HCT116 (cell line): ENCODE measurements at regions not wholly inside any gene's neighbourhood (a gene's known extent, or its start where the extent isn't known, plus 50 kb on each side); places are given as distances from the start of the nearest gene placed in this dataset.

Source experiments
- ATAC-seq: fragments of 200-7000 bp; cut with Tn5 transposase; 2 replicates; pipeline ENCODE4 v1.9.1; 2020; ENCODE audit warnings: mild to moderate bottlenecking, moderate library complexity
- BruUV-seq: library from RNA; stranded (reverse); fragments of 400-500 nt; replicated peaks from 2 replicates; lab custom pipeline; 2021; lab: Mats Ljungman, UMichigan
- CTCF ChIA-PET: fragments of 300-600 bp; sonication (Branson Sonifier 250); formaldehyde crosslinking; loops from one replicate; lab custom pipeline; 2021; ENCODE audit warnings: antibody characterized with exemption; lab: Charles Lee
- POLR2A ChIA-PET: fragments of 300-600, 350-600 bp; sonication (Branson Sonifier 250); formaldehyde crosslinking; loops from one replicate; lab custom pipeline; 2021; ENCODE audit warnings: antibody characterized with exemption; lab: Charles Lee
- RAD21 ChIA-PET, 2 experiments: fragments of 300-600 bp; sonication (Branson Sonifier 250); formaldehyde crosslinking; loops; one replicate each; lab custom pipeline; 2023; ENCODE audit warnings: low total read pairs in 2 of 2; ENCODE audit not compliant: uncharacterized antibody in 2 of 2, unreplicated experiment in 2 of 2, low non-redundant PET in 1 of 2; lab: Charles Lee
- DNase-seq: peaks from one replicate; pipeline ENCODE4 v3.0.0-alpha.2; 2010; ENCODE audit warnings: low read depth, low spot score
- H2AFZ ChIP-seq: fragments of 200-600 bp; shearing (Covaris generic), sonication (generic); 2 replicates; pipeline ENCODE4 v1.6.1; 2017; ENCODE audit warnings: low read depth, mixed run types, mixed read lengths, antibody characterized with exemption, low read length; ENCODE audit not compliant: poor library complexity, severe bottlenecking
- H3K27ac ChIP-seq: 2 replicates; pipeline ENCODE4 v1.5.1; 2012; ENCODE audit warnings: low read depth, low read length
- H3K27me3 ChIP-seq: fragments of 200-600 bp; sonication (generic); 2 replicates; pipeline ENCODE4 v1.6.1; 2016; ENCODE audit warnings: mixed run types, low read length, mixed read lengths; ENCODE audit not compliant: insufficient read depth
- H3K36me3 ChIP-seq, 2 experiments: fragments of 200-500 bp in 1 of 2; fragments of 200-600 bp in 1 of 2; sonication (Bioruptor generic) in 1 of 2; sonication (generic) in 1 of 2; 2 replicates each; pipeline versions ENCODE4 v1.5.1 to v1.6.1; 2014 to 2016; ENCODE audit warnings: low read length in 2 of 2, inconsistent platforms in 1 of 2, mixed read lengths in 1 of 2, mixed run types in 1 of 2; ENCODE audit not compliant: insufficient read depth in 2 of 2, control insufficient read depth in 1 of 2
- H3K4me1 ChIP-seq, 2 experiments: fragments of 200-600 bp in 1 of 2; sonication (generic) in 1 of 2; 2 replicates each; pipeline versions ENCODE4 v1.5.1 to v1.6.1; 2012 to 2017; ENCODE audit warnings: low read length in 2 of 2, inconsistent platforms in 1 of 2, mild to moderate bottlenecking in 1 of 2, mixed read lengths in 1 of 2, mixed run types in 1 of 2, moderate library complexity in 1 of 2; ENCODE audit not compliant: insufficient read depth in 2 of 2, control insufficient read depth in 1 of 2
- H3K4me2 ChIP-seq: fragments of 200-600 bp; sonication (generic); 2 replicates; pipeline ENCODE4 v1.6.1; 2017; ENCODE audit warnings: mixed run types, low read length, mixed read lengths
- H3K4me3 ChIP-seq, 2 experiments: fragments of 200-600 bp in 1 of 2; sonication (generic) in 1 of 2; replicated peaks in 1 of 2; 2 replicates each; pipeline ENCODE4 v1.5.1; 2011 to 2016; ENCODE audit warnings: low read length in 2 of 2, control low read depth in 1 of 2, low read depth in 1 of 2, mild to moderate bottlenecking in 1 of 2, mixed read lengths in 1 of 2, mixed run types in 1 of 2
- H3K79me2 ChIP-seq: fragments of 200-600 bp; sonication (generic); 2 replicates; pipeline ENCODE4 v1.6.1; 2017; ENCODE audit warnings: mild to moderate bottlenecking, mixed run types, low read length, moderate library complexity, mixed read lengths; ENCODE audit not compliant: insufficient read depth
- H3K9ac ChIP-seq: fragments of 200-600 bp; sonication (generic); 2 replicates; pipeline ENCODE4 v1.6.1; 2016; ENCODE audit warnings: low read length, mixed read lengths
- H3K9me2 ChIP-seq: fragments of 200-600 bp; sonication (generic), shearing (Covaris generic); 2 replicates; pipeline ENCODE4 v1.6.1; 2017; ENCODE audit warnings: mixed run types, mild to moderate bottlenecking, moderate library complexity; ENCODE audit not compliant: insufficient read depth
- H3K9me3 ChIP-seq, 2 experiments: fragments of 200-500 bp in 1 of 2; fragments of 200-600 bp in 1 of 2; sonication (Bioruptor generic) in 1 of 2; sonication (generic) in 1 of 2; 2 replicates each; pipeline ENCODE4 v1.6.1; 2014 to 2017; ENCODE audit warnings: low read length in 2 of 2, mixed read lengths in 2 of 2, inconsistent platforms in 1 of 2, low read depth in 1 of 2, mild to moderate bottlenecking in 1 of 2, mixed run types in 1 of 2, moderate library complexity in 1 of 2; ENCODE audit not compliant: control insufficient read depth in 1 of 2, insufficient read depth in 1 of 2
- H4K20me1 ChIP-seq: fragments of 200-600 bp; sonication (generic), shearing (Covaris generic); 2 replicates; pipeline ENCODE4 v1.6.1; 2017; ENCODE audit warnings: mixed run types, mild to moderate bottlenecking, moderate library complexity; ENCODE audit not compliant: insufficient read depth
- CEBPB ChIP-seq: IDR thresholded peaks from 2 replicates; pipeline ENCODE4 v1.6.1; 2012; ENCODE audit warnings: low read depth
- CTCF ChIP-seq, 3 experiments: fragments of 200-600 bp in 1 of 3; sonication (generic) in 1 of 3; IDR thresholded peaks in 2 of 3; conservative IDR thresholded peaks in 1 of 3; 2 replicates each; pipeline ENCODE4 v1.5.1; 2012 to 2017; ENCODE audit warnings: low read depth in 2 of 3, low read length in 2 of 3, antibody characterized with exemption in 1 of 3, borderline replicate concordance in 1 of 3, control low read depth in 1 of 3, mild to moderate bottlenecking in 1 of 3, mixed read lengths in 1 of 3, mixed run types in 1 of 3, moderate library complexity in 1 of 3; ENCODE audit not compliant: insufficient read depth in 1 of 3
- EGR1 ChIP-seq: IDR thresholded peaks from 2 replicates; pipeline ENCODE4 v1.6.1; 2012; ENCODE audit warnings: low read depth
- SIN3A ChIP-seq: IDR thresholded peaks from 2 replicates; pipeline ENCODE4 v1.6.1; 2012; ENCODE audit warnings: low read depth
- YY1 ChIP-seq: IDR thresholded peaks from 2 replicates; pipeline ENCODE4 v1.6.1; 2011; ENCODE audit warnings: low read length, low read depth, moderate library complexity, mild to moderate bottlenecking; ENCODE audit not compliant: insufficient replicate concordance; ENCODE audit errors: extremely low read depth
- ZBTB33 ChIP-seq: IDR thresholded peaks from 2 replicates; pipeline ENCODE4 v1.6.1; 2011; ENCODE audit warnings: mild to moderate bottlenecking, low read length, moderate library complexity; ENCODE audit not compliant: insufficient replicate concordance; ENCODE audit errors: extremely low read depth
- intact Hi-C: fragments of 100-400 bp; cut with micrococcal nuclease; formaldehyde crosslinking; loops from 2 replicates; pipeline ENCODE4 v1.10.0; 2022

- no peaks in the 10 kb centered on the region for H3K79me2 ChIP-seq
- no peak overlapping the region for H2AFZ ChIP-seq
- H3K4me1 ChIP-seq: no peaks in the 10 kb centered on the region
- ChIA-PET RAD21 (no interaction called here), CTCF (no interaction called here), POLR2A (no interaction called here)
- H3K9me2 ChIP-seq: no peaks in the 10 kb centered on the region
- H3K4me3 ChIP-seq: no peak overlapping the region
- H3K36me3 ChIP-seq: no peaks in the 10 kb centered on the region
- H3K27me3 ChIP-seq: no peaks in the 10 kb centered on the region
- no peak for DNase-seq
- no peak overlapping the region for H3K4me2 ChIP-seq
- intact Hi-C loops: no loop called here
- no peaks in the 10 kb centered on the region for H4K20me1 ChIP-seq
- ATAC-seq: no peak
- no peak overlapping the region for H3K9ac ChIP-seq
- no TSS peak for BruUV-seq
- H3K27ac ChIP-seq: no peak overlapping the region
- no peak for TF ChIP-seq ZBTB33
- TF ChIP-seq CEBPB: no peak
- no peak for TF ChIP-seq EGR1
- TF ChIP-seq SIN3A: no peak
- TF ChIP-seq YY1: no peak
- no peak for TF ChIP-seq CTCF (IDR thresholded peaks at IDR 0.05 in 2 of 3, conservative IDR thresholded peaks at IDR 0.05 in 1 of 3; ENCODE audit: borderline replicate concordance in 1 of 3, insufficient read depth in 1 of 3, low read depth in 2 of 3, low read length in 2 of 3)
- H3K9me3 ChIP-seq: peaks cover 3 to 21% of the 10 kb centered on the region in 2 experiments; a peak in 2 of 4 replicates
Measured at GRCh38 chr7:52473756-52474155, 561.7 kb upstream of the POM121L12 start.
